ENCODE measurements at regions not wholly inside any gene's neighbourhood (a gene's known extent, or its start where the extent isn't known, plus 50 kb on each side); places are given as distances from the start of the nearest gene placed in this dataset.
"Not testable (repeated sequence)": the region's sequence is repeated elsewhere in the genome, so short reads cannot be mapped to it uniquely, and the experiment has no call there.

DNA sequence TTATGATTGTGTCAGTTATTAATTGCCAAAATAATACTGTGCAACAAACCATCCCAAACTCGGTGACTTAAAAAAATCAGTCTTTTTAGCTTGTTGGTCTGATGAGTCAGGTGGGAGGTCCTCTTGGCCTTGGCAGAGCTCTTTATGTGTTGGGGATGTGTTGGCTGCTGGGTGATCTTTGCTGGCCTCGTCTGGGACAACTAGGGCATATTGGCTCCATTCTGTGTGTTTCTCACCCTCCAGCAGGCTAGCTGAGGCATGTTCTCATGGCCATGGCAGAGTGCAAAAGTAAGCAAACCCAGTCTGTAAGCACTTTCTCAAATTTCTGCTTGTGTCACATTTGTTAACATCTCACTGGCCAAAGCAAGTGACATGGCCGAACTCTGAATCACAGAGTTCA lies 251.6 kb downstream of the RPLP1 start:
- no peak for TF ChIP-seq EZH2phosphoT487 (IDR thresholded peaks at IDR 0.05; ENCODE audit: borderline replicate concordance)
- TF ChIP-seq, protein P1, sequence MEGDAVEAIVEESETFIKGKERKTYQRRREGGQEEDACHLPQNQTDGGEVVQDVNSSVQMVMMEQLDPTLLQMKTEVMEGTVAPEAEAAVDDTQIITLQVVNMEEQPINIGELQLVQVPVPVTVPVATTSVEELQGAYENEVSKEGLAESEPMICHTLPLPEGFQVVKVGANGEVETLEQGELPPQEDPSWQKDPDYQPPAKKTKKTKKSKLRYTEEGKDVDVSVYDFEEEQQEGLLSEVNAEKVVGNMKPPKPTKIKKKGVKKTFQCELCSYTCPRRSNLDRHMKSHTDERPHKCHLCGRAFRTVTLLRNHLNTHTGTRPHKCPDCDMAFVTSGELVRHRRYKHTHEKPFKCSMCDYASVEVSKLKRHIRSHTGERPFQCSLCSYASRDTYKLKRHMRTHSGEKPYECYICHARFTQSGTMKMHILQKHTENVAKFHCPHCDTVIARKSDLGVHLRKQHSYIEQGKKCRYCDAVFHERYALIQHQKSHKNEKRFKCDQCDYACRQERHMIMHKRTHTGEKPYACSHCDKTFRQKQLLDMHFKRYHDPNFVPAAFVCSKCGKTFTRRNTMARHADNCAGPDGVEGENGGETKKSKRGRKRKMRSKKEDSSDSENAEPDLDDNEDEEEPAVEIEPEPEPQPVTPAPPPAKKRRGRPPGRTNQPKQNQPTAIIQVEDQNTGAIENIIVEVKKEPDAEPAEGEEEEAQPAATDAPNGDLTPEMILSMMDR (conservative IDR thresholded peaks at IDR 0.05; ENCODE audit: low read length): no peak
- no peak overlapping the region for H3K4me2 ChIP-seq (ENCODE audit: low read depth, low read length, poor library complexity, severe bottlenecking)
- H4K20me1 ChIP-seq (ENCODE audit: insufficient read depth, low read length, poor library complexity, severe bottlenecking): no peaks in the 10 kb centered on the region
- no peaks in the 10 kb centered on the region for H3K4me1 ChIP-seq (ENCODE audit: insufficient read depth, low read length, poor library complexity, severe bottlenecking)
- H3K79me2 ChIP-seq (ENCODE audit: insufficient read depth, low read length): no peaks in the 10 kb centered on the region
- H3K27me3 ChIP-seq (ENCODE audit: insufficient read depth, low read length, poor library complexity, severe bottlenecking): no peaks in the 10 kb centered on the region
- H3K9ac ChIP-seq (ENCODE audit: low read depth, low read length, poor library complexity, severe bottlenecking): no peak overlapping the region
- H2AFZ ChIP-seq (ENCODE audit: low read length): no peak overlapping the region
- H3K36me3 ChIP-seq (ENCODE audit: insufficient read depth, low read length): no peaks in the 10 kb centered on the region
- H3K9me2 ChIP-seq (replicated peaks; ENCODE audit: low read depth, low read length): no peaks in the 10 kb centered on the region
- no peaks in the 10 kb centered on the region for H3K9me3 ChIP-seq (ENCODE audit: insufficient read depth, low read depth, low read length)
- no peaks in the 10 kb centered on the region for H3F3A ChIP-seq (ENCODE audit: low read depth)
- H3K4me3 ChIP-seq (ENCODE audit: low read length, poor library complexity, severe bottlenecking): no peak overlapping the region

DNA sequence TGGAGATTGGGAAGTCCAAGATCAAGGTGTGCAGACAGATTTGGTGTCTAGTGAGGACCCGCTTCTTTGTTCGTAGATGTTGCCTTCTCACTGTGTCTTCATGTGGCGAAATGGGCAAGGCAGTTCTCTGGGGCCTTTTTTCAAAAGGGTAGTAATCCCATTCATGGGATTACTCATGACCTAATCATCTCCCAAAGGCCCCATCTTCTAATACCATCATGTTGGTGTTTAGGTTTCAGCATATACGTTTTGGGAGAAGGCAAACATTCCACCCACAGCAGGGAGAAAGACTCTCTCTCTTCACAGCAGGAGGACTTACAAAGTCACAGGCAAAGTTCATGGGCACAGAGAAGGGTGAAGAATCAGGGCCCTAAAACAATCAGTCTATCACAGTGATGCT lies 252.1 kb downstream of the RPLP1 start:
- Histone ChIP-seq H4K20me1 (ENCODE audit: insufficient read depth, low read length, poor library complexity, severe bottlenecking) (no peaks in the 10 kb centered on the region), H3K36me3 (ENCODE audit: insufficient read depth, low read length) (no peaks in the 10 kb centered on the region), H3F3A (ENCODE audit: low read depth) (no peaks in the 10 kb centered on the region), H3K4me1 (ENCODE audit: insufficient read depth, low read length, poor library complexity, severe bottlenecking) (no peaks in the 10 kb centered on the region), H3K4me2 (ENCODE audit: low read depth, low read length, poor library complexity, severe bottlenecking) (no peak overlapping the region), H3K9me3 (ENCODE audit: insufficient read depth, low read depth, low read length) (no peaks in the 10 kb centered on the region), H2AFZ (ENCODE audit: low read length) (no peak overlapping the region), H3K79me2 (ENCODE audit: insufficient read depth, low read length) (no peaks in the 10 kb centered on the region), H3K9me2 (replicated peaks; ENCODE audit: low read depth, low read length) (no peaks in the 10 kb centered on the region), H3K27me3 (ENCODE audit: insufficient read depth, low read length, poor library complexity, severe bottlenecking) (no peaks in the 10 kb centered on the region), H3K4me3 (ENCODE audit: low read length, poor library complexity, severe bottlenecking) (no peak overlapping the region), H3K9ac (ENCODE audit: low read depth, low read length, poor library complexity, severe bottlenecking) (no peak overlapping the region)
- TF ChIP-seq EZH2phosphoT487 (IDR thresholded peaks at IDR 0.05; ENCODE audit: borderline replicate concordance): no peak
- TF ChIP-seq, protein P1 (conservative IDR thresholded peaks at IDR 0.05; ENCODE audit: low read length): no peak

DNA sequence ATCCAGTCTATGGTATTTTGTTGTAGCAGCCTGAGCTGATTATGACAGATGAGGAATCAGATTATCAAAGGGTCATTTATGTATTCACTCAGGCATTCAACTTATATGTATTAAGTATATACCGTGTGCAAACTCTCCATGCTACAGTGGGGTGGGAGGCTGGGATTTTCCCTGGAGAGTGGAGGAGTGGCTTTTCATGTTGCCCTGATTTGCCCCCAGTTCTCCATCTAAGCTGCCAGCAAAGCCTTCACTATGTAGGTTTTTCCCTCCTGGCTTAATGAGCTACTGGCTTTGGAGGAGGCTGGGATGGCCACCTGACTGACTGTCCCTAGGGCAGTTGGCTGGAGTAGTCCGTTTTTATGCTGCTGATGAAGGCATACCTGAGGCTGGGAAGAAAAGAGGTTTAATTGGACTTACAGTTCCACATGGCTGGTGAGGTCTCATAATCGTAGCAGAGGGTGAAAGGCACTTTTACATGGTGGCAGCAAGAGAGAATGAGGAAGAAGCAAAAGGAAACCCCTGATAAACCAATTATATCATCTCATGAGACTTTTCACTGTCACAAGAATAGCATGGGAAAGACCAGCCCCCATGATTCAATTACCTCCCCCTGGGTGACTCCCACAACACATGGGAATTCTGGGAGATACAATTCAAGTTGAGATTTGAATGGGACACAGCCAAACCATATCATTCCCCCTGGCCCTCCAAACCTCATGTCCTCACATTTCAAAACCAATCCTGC lies 253.9 kb downstream of the RPLP1 start:
- Histone ChIP-seq H3K79me2 (ENCODE audit: insufficient read depth, low read length) (no peaks in the 10 kb centered on the region), H3F3A (ENCODE audit: low read depth) (no peaks in the 10 kb centered on the region), H3K9me3 (ENCODE audit: insufficient read depth, low read depth, low read length) (no peaks in the 10 kb centered on the region), H3K4me1 (ENCODE audit: insufficient read depth, low read length, poor library complexity, severe bottlenecking) (no peaks in the 10 kb centered on the region), H2AFZ (ENCODE audit: low read length) (no peak overlapping the region), H3K36me3 (ENCODE audit: insufficient read depth, low read length) (no peaks in the 10 kb centered on the region), H3K4me2 (ENCODE audit: low read depth, low read length, poor library complexity, severe bottlenecking) (no peak overlapping the region), H3K27me3 (ENCODE audit: insufficient read depth, low read length, poor library complexity, severe bottlenecking) (no peaks in the 10 kb centered on the region), H3K9me2 (replicated peaks; ENCODE audit: low read depth, low read length) (no peaks in the 10 kb centered on the region), H3K4me3 (ENCODE audit: low read length, poor library complexity, severe bottlenecking) (no peak overlapping the region), H4K20me1 (ENCODE audit: insufficient read depth, low read length, poor library complexity, severe bottlenecking) (no peaks in the 10 kb centered on the region), H3K9ac (ENCODE audit: low read depth, low read length, poor library complexity, severe bottlenecking) (no peak overlapping the region)
- TF ChIP-seq EZH2phosphoT487 (IDR thresholded peaks at IDR 0.05; ENCODE audit: borderline replicate concordance): no peak
- TF ChIP-seq, protein P1 (conservative IDR thresholded peaks at IDR 0.05; ENCODE audit: low read length): no peak

DNA sequence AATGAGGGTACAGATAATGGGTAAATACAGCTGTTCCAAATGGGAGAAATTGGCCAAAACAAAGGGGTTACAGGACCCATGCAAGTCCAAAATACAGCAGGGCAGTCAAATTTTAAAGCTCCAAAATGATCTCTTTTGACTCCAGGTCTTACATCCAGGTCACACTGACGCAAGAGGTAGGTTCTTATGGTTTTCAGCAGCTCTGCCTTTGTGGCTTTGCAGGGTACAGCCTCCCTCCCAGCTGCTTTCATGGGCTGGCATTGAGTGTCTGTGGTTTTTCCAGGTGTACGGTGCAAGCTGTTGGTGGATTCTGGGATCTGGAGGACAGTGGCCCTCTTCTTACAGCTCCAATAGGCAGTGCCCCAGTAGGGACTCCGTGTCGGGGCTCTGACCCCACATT lies 254.6 kb downstream of the RPLP1 start:
- H3K4me2 ChIP-seq (ENCODE audit: low read depth, low read length, poor library complexity, severe bottlenecking); H3K4me3 ChIP-seq (ENCODE audit: low read length, poor library complexity, severe bottlenecking); H3K9me3 ChIP-seq (ENCODE audit: insufficient read depth, low read depth, low read length); H3K4me1 ChIP-seq (ENCODE audit: insufficient read depth, low read length, poor library complexity, severe bottlenecking); H3K79me2 ChIP-seq (ENCODE audit: insufficient read depth, low read length); H2AFZ ChIP-seq (ENCODE audit: low read length); H3F3A ChIP-seq (ENCODE audit: low read depth); H3K27me3 ChIP-seq (ENCODE audit: insufficient read depth, low read length, poor library complexity, severe bottlenecking); H4K20me1 ChIP-seq (ENCODE audit: insufficient read depth, low read length, poor library complexity, severe bottlenecking); H3K9ac ChIP-seq (ENCODE audit: low read depth, low read length, poor library complexity, severe bottlenecking); H3K9me2 ChIP-seq (replicated peaks; ENCODE audit: low read depth, low read length); H3K36me3 ChIP-seq (ENCODE audit: insufficient read depth, low read length): not testable (repeated sequence)

DNA sequence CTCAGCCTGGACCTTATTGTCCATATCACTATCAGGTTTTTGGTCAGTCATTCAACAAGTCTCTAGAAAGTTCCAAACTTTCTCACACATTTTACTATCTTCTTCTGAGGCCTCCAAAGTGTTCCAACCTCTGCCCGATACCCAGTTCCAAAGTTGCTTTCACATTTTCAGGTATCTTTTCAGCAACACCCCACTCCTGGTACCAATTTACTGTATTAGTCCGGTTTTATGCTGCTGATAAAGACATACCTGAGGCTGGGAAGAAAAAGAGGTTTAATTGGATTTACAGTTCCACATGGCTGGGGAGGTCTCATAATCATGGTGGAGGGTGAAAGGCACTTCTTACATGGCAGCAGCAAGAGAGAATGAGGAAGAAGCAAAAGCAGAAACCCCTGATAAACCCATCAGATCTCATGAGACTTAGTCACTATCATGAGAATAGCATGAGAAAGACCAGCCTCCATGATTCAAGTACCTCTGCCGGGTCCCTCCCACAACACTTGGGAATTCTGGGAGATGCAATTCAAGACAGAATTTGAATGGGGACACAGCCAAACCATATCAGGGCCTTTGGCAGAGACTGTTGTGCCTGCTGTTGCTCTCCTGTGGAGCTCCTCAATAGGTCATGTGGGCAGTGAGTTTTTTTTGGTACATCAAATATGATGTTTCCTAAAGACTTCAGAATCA lies 256.0 kb downstream of the RPLP1 start:
- not testable (repeated sequence) for H3K9me2 ChIP-seq (replicated peaks; ENCODE audit: low read depth, low read length); H3F3A ChIP-seq (ENCODE audit: low read depth); H3K79me2 ChIP-seq (ENCODE audit: insufficient read depth, low read length); H3K4me3 ChIP-seq (ENCODE audit: low read length, poor library complexity, severe bottlenecking); H2AFZ ChIP-seq (ENCODE audit: low read length); H3K9ac ChIP-seq (ENCODE audit: low read depth, low read length, poor library complexity, severe bottlenecking); H3K36me3 ChIP-seq (ENCODE audit: insufficient read depth, low read length); H3K9me3 ChIP-seq (ENCODE audit: insufficient read depth, low read depth, low read length); H3K4me2 ChIP-seq (ENCODE audit: low read depth, low read length, poor library complexity, severe bottlenecking); H4K20me1 ChIP-seq (ENCODE audit: insufficient read depth, low read length, poor library complexity, severe bottlenecking); H3K27me3 ChIP-seq (ENCODE audit: insufficient read depth, low read length, poor library complexity, severe bottlenecking)
- peaks cover 13% of the 10 kb centered on the region for H3K4me1 ChIP-seq (ENCODE audit: insufficient read depth, low read length, poor library complexity, severe bottlenecking)

Measured in Loucy (cell line).